DND-41 (cell line): ENCODE measurements at regions not wholly inside any gene's neighbourhood (a gene's known extent, or its start where the extent isn't known, plus 50 kb on each side); places are given as distances from the start of the nearest gene placed in this dataset.
"Not testable (repeated sequence)": the region's sequence is repeated elsewhere in the genome, so short reads cannot be mapped to it uniquely, and the experiment has no call there.

ENCODE experiments used
- CTCF ChIP-seq: IDR thresholded peaks from 2 replicates; pipeline ENCODE4 v1.5.1; 2012; ENCODE audit warnings: borderline replicate concordance, low read length, moderate library complexity, mild to moderate bottlenecking; ENCODE audit not compliant: poor library complexity, severe bottlenecking; ENCODE audit errors: extremely low read depth
- EZH2 ChIP-seq: IDR thresholded peaks from 3 replicates; pipeline ENCODE4 v1.6.1; 2012; ENCODE audit warnings: borderline replicate concordance, low read depth, mild to moderate bottlenecking, moderate library complexity, low read length, inconsistent platforms; ENCODE audit not compliant: severe bottlenecking

DNA sequence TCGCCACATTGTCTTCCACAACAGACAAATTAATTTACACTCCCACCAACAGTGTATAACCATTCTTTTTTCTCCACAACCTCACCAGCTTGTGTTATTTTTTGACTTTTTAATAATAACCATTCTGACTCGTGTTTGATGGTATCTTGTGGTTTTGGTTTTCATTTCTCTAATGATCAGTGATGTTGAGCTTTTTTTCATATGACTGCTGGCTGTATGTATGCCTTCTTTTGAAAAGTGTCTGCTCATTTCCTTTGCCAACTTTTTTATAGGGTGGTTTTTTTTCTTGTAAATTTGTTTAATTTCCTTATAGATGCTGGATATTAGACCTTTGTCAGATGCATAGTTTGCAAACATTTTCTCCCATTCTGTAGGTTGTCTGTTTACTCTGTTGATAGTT lies 179.6 kb downstream of the FAM174A start:
- not testable (repeated sequence) for TF ChIP-seq EZH2, CTCF
